ENCODE measurements at regions not wholly inside any gene's neighbourhood (a gene's known extent, or its start where the extent isn't known, plus 50 kb on each side); places are given as distances from the start of the nearest gene placed in this dataset.
"Not testable (repeated sequence)": the region's sequence is repeated elsewhere in the genome, so short reads cannot be mapped to it uniquely, and the experiment has no call there.

DNA sequence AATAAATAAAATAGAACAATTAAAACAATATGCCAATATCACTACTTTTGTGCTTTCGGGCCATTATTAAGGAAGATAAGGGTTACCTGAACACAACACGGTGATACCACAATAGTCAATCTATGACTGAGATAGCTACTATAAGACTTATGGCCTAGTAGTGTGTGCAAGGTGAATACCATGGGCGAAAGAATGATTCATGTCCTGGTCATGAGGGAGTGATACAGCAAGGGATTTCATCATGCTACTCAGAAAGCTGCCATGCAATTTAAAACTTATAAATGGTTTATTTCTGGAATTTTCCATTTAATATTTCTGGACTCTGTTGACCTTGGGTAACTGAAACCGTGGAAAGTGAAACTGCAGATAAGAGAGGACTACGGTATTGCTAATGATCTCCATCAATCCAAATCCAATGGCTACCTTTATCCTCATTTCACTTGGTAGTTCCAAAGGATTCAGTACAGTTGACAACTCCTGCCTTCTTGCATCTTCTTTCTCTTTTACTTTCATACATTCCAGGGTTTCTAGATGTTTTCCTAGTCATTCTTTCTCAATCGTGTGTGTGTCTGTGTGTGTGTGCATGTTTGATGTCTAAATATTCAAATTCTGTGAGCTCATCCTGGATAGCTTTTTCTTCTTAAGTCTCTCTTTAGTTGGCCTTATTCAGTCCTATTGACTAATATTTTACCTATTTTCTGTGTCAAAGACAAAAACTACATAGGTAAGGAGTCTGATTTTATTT is 100.5 kb upstream of the MAGI2 start:
- DNase-seq (ENCODE audit: low spot score), result no peak

DNA sequence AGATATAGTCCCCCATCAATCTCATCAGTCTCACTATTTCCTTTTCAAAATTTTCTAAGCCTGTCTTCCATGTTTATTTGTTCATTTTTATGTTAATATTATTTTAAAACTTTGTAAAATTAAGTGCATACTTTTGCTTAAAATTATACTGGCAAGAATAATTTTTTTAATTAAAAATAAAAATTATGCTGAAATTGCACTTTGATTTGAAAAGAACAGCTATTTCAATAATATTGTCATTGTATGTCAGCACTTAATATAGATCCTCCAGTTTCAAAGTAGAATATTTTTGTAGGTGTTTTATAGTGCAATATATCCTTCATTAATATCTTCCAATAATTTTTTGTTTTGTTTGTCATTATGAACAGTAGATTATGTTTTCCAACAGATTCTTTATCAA is 99.0 kb upstream of the MAGI2 start:
- DNase-seq (ENCODE audit: low spot score), result no peak

DNA sequence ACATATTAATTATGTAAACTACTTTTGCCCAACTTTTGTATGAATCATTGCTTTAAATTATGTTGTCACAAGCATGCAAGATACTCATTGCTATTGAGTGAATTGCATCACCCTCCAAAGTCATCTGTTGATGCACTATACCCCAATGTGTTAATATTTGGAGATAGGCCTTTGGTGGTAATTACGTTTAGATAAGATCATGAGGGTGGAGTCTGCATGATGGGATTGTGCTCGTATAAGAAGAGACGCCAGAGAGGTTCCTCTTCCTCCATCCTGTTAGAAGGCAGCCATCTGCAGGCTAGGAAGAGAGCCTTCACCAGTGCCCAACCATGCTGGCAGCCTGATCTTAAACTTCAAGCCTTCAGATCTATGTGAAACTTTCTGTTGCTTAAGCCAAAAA is 95.3 kb upstream of the MAGI2 start:
- DNase-seq (ENCODE audit: low spot score), result no peak

DNA sequence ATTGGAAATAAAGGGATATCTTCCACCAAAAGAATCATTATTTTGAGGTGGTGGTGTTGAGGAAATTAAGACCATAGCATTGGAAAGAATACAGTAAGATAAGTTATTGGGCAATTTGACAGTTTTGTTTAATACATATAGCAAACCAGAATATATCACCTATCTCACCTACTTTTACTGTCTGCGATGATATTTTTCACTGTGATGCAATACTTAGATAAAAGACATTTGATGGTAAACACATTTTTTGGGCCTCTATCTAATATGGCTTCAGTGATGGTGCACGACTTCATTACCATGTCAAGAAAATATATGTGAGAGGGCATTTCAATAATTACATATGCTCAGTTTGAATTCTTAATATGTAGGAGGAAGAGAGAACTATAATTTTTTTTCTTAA is 93.7 kb upstream of the MAGI2 start:
- no peak for DNase-seq (ENCODE audit: low spot score)

DNA sequence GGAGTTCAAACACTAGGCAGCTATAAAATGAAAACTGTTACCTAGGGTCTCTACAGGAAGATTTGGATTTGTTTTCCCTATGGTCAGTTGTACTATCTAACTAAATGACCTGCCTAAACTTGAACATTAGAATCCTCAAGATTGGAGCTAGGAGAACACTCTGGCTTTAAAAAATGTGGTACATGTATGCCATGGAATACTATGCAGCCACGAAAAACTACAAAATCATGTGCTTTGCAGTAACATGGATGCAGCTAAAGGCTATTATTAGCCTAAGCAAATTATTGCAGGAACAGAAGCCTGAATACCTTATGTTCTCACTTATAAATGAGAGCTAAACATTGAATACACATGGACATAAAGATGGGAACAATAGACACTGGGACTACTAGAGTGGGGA is 87.1 kb upstream of the MAGI2 start:
- DNase-seq (ENCODE audit: low spot score), result no peak

DNA sequence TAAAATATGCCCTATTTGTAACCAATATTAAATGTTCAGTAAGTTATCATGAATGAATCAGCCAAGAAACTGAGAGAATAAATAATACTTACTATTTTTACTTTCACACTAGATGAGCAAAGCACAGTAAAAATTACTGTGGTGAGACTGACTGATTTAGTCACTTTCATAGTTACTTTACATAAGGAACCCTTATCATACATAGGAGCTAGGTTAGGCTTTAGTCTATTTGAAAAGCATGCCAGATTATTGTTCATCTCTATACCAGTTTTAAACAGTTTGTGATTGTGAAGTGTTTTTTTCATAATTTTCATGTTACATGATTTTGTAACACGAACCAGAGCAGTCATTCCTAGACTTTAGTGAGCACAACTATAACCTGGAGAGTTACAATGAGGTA is 80.7 kb upstream of the MAGI2 start:
- DNase-seq (ENCODE audit: low spot score), result no peak

DNA sequence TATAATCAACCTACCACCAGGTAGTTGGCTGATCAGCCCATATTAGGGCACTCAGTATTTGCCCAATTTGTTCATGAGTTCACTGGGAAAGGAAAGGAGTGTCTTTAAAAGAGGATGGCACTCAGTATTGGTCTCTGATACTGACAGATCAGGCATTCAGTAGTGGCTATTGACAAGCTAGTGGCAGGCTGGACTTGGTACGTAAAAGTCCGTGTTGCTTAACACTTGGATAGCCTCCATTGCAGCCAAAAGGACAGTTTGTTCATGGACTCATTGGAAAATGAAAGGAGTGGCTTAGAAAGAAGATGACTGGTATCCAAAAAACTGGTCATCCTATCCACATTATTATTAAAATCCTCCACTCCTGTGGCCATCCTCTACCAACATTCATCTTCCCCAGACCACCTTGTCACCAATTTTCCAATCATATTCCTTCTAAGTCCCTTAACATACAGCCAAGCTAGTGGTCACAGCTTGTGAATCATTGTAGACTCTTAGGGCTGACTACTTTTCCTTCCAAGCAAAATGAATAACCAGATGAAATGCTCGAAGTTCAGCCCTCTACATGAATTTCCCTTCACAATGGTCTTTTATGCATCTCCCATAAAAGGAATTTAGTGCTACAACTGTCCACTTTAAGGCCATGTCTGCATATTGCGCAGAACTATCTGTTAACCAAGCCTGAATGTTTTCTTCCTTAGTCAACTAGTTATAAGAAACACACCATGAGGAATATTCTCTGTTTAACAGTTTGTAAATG is 78.6 kb upstream of the MAGI2 start:
- DNase-seq (ENCODE audit: low spot score), result no peak

DNA sequence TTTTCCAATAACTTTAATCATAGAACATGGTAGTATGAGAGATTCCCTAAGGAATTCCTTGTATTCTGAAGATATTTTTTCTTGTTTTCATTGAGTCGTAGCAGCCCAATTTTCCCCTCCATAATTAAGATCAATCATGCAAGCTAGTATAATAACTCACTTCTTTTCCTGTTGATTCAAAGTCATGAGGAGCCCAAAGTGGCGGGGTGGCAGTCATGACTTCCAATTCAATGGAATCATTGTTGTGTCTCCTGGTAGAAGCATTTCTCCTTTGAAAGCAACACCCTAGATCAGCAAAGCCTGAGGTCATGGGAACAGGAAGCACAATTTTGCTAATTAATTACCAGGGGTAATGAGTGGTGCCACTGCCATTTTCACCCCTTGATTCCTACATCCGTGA is 77.6 kb upstream of the MAGI2 start:
- no peak for DNase-seq (ENCODE audit: low spot score)

DNA sequence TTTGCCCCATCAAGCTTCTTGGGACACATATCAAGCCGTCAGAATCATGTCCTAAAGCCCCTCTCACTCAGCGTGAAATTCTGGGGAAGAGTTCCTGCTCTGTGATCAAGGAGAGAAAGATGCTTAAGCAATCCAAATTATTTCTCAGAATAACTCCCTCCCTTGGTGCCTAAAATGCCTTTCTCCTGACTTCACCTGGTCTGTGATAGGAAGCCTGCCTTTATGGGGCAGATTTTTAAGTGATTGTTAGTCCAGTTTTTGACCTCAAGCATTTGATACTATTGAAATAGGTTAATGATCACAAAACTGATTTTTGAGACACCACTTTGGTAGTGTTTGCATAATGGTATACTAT is 76.4 kb upstream of the MAGI2 start:
- no peak for DNase-seq (ENCODE audit: low spot score)

DNA sequence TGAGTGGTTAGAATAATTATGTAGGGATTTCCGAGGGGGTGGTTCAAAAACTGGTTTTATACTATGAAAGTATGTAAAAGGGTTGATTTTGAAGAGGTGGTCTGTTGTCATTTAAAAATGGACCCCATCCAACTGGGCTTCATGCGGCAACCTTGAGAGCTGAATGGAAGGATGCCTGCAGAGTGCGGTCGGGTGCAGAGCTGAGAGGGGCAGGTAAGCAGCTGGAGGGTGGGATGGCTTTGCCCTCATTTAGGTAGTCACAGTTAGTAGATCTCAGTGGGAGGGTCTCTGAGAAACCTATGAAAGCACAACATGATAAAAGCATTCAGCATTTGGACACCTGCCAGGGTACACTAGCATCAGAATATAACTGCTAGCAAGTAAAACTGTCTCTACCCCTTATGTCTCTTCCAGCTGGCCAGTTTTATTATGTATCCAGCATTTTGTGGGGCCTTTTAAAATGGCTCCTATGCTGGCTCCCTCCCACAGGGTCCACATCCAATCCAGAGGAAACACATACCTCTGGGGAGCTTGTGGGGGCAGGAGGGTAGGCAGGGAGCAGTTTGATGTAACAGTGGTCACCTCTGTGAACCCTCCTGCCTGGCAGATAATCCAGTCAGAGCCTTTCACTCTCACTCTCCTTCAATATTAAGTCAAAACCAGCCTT is 75.9 kb upstream of the MAGI2 start:
- no peak for DNase-seq (ENCODE audit: low spot score)

DNA sequence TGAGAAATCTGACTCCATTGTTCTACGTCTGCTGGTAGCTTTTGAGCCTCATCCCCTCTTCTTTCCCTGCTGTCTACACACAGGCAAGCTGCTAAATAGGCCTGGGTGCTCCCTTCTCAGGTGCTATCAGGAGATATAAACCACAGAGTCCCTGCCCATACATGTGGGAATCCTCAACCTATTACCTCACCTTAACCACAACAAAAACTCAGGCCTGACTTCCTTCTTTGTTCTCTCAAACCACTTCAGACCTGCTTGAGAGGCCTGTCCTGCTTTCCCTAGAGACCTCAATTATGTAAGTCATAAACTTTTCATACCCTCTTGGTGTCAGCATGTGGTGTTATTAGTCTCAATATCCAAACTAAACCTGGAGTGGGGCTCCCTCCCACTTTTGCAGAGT is 75.0 kb upstream of the MAGI2 start:
- no peak for DNase-seq (ENCODE audit: low spot score)

DNA sequence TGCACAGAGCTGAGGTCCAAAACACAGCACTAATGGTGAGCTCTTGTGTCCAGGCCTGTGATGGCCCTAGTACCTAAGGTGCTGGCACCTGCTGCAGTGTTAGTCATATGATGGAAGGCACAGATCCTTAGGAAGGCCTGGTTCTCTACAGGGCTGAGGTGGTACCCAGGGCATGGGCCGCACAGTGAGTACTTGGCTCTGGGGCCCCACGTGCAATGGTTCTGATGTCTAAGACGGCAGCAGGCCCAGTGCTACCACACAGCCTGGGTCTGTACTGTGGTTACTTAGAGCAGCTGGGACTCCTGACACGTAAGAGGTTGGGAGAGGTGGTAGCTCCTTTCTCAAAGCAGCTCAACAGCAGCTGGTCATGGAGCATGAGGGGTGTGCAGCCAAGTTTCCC is 70.6 kb upstream of the MAGI2 start:
- DNase-seq (ENCODE audit: low spot score), result no peak

DNA sequence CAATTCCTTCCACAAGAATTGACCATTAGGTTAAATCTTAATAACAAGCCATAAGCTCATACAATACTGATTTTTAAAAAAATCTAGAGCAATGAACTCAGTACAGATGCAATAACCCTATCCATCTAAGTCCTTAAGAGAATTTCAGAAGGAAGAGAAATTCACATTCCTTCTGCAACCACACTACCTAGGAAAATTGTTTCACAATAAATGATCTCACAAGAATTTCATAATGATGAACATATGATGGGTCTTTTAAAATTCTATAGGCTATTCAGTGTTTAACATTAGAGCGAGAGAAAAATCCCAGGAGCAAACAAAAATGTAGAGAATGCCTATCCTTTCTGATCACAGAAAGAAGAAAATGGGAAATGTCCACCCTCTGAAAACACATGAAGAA is 70.0 kb upstream of the MAGI2 start:
- DNase-seq (ENCODE audit: low spot score), result no peak

DNA sequence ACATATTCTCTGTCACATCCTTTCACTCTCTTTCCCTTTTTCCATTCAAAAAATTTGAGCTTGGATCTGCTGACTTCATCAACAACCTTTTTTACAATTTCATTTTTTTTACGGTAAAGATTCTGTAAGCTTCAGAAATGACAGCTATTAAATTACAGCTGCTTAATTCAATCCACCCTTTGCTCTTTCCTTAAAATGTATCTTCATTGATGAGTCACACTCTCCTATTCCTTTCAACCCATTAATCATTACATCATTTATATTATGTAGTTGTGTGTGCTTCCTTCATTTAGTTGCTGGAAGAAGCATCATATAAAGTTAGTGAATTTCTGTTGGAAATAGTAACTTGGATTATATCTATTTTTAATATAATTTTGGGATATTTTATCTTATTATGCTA is 67.1 kb upstream of the MAGI2 start:
- DNase-seq (ENCODE audit: low spot score), result no peak

DNA sequence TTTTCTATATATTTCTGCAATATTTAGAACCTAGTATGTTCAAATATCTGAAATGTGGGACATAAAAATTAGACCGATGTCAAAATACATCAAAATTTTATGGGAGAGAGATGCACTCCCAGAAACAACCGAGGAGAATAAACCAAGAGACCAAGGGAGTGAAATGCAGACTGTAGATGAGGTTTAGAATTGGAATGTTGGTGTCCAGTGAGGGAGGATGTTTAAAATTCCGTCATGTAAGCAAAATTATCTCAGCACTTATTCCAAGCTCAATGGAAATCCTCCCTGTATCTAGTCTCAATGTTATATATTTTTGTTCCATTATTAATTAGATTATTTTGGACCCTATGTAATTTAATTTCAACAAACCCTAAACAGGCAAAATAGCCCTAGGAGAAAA is 61.9 kb upstream of the MAGI2 start:
- no peak for DNase-seq (ENCODE audit: low spot score)

DNA sequence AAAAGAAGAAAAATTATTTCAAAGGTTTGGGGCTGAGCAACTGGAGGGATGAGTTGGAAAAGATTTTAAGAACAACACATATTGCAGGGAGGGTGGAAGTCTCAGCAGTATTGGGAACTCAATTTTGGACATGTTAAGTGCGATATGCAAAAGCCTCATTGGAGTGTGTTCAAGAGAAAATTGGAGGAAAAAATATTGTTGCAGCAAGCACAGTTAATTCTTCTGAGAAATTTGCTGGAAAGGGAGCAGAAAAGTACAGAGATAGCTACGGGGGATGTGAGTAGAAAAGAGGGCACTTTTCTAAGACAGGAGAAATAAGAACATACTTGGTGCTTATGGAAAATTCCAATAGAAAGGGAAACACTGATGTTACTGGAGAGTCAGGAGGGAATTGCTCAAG is 59.8 kb upstream of the MAGI2 start:
- no peak for DNase-seq (ENCODE audit: low spot score)

DNA sequence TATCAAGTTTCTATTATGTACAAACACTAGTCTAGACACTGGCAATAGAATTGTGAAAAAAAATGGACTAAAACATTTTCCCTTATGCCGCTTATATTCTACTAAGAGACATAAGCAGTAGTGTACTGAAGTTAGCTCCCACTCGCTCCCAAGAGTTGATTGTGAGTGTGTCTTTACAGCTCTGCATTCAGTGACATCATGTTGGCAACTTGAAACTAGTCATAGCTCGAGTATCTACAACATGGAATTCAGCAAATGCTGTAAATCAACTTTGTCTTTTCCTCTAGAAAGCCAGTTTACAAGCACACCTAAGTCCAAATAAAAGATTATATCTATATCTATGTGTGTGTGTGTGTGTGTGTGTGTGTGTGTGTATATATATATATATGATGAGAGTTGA is 58.8 kb upstream of the MAGI2 start:
- no peak for DNase-seq (ENCODE audit: low spot score)

DNA sequence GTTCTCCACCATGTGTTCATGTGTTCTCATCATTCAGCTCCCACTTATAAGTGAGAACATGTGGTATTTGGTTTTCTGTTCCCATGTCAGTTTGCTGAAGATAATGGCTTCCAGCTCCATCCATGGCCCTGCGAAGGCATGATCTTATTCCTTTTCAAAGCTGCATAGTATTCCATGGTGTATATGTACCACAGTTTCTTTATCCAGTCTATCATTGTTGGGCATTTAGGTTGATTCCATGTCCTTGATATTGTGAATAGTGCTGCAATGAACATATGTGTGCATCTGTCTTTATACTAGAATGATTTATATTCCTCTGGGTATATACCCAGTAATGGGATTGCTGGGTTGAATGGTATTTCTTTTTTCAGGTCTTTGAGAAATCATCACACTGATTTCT is 57.6 kb upstream of the MAGI2 start:
- DNase-seq (ENCODE audit: low spot score), result not testable (repeated sequence)

DNA sequence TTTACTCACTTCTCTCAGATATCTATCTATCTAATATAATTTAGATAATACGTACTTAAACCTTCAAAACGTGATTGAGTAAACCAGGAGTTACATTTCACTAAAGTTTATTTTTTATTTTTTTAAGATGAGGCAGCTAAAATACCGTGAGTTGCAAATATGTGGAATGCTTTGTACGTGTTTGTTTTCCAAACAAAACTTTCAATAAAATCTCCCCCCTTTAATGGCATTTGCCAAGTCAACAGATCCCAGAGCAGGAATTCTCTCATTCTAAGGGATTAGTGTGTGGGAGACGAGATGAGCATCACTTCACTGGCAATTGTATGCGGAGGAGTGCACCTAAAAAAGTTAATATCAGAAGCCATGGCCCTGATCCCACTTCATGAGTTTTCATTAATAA is 53.7 kb upstream of the MAGI2 start:
- no peak for DNase-seq (ENCODE audit: low spot score)

DNA sequence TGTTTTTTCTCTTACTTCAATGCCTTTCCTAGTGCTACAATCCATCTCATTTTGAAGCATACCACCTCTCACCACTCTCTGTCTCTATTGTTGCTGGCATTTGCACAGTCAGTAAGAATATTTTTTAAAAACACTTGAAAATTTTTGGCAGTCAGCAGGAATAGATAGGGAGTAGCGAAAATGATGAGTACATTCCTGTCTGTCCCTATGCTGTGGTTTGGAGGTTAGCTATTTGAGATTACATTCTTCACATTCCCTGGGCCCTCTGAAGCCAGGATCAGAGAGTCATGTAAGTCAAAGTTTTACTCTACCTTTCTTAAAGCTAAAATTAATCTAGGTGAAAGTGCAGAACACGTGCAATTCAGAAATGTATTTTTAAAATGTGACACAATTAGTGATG is 53.0 kb upstream of the MAGI2 start:
- DNase-seq (ENCODE audit: low spot score), result no peak

DNA sequence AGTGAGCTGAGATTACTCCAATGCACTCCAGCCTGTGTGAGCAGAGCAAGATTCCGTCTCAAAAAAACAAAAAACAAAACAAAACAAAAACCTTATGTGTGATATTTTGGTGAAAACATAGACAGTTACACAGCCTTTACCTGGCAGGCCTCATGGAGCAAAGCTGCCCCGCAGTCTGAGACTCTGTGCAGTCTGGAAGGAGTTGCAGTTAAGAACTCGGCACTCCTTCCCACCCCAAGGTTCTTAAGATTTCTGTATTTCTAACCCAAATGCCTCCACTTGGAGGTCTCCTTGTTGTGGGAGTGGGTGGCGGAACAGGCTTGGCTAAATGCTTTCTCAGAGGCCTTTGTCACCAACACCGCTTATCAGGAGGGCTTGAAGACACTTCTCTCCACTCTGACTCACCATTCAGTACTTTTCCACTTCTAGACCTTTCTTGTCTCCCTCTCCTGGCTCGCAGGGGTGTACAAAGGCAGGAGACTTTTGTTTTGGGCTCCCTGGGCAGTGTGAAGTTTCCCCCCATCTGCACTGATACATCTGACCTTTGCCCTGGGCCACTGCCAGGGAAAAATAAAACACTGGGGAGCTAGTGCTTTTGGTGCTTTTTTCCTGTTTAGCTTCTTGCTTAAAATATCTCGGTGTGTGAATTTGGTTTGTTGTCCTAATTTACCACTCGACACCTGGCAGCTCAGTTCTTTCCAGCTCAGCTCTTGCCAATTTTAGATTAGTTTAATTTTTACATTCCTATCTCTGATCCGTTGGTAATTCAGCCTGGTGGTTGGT is 51.3 kb upstream of the MAGI2 start:
- no peak for DNase-seq (ENCODE audit: low spot score)

Data from mucosa of gallbladder (tissue), 1 donor.